HTR-8/SVneo (cell line): ENCODE measurements at regions not wholly inside any gene's neighbourhood (a gene's known extent, or its start where the extent isn't known, plus 50 kb on each side); places are given as distances from the start of the nearest gene placed in this dataset.
A peak's percentile ranks its signal among the peaks of the same experiment; 100 is the strongest.

Experiments
- DNase-seq: peaks from one replicate; pipeline ENCODE4 v3.0.0; 2011; ENCODE audit warnings: low spot score, mixed read lengths; ENCODE audit not compliant: insufficient read length
- FAIRE-seq: peaks from 2 replicates; lab custom pipeline; 2011; peaks lifted over from hg19 to GRCh38; lab: Jason Lieb, UNC

- no peak for DNase-seq
- no peak for FAIRE-seq
Measured at GRCh38 chr5:61621202-61621650, 289.2 kb downstream of the ZSWIM6 start.

- FAIRE-seq = no peak
- no peak for DNase-seq
Measured at GRCh38 chr5:61622156-61622555, 290.1 kb downstream of the ZSWIM6 start.

GRCh38 chr5:61623401-61624069 lies 291.5 kb downstream of the ZSWIM6 start:
- no peak for FAIRE-seq
- DNase-seq = no peak

GRCh38 chr5:61624553-61625136 lies 292.6 kb downstream of the ZSWIM6 start:
- no peak for FAIRE-seq
- no peak for DNase-seq

GRCh38 chr5:61625137-61625561 lies 293.1 kb downstream of the ZSWIM6 start:
- FAIRE-seq (no peak), DNase-seq (no peak)

GRCh38 chr5:61625681-61626621 lies 293.9 kb downstream of the ZSWIM6 start:
- DNase-seq (no peak), FAIRE-seq (no peak)

- no peak for DNase-seq
- FAIRE-seq = no peak
Measured at GRCh38 chr5:61626639-61627282, 294.7 kb downstream of the ZSWIM6 start.

- FAIRE-seq = no peak
- no peak for DNase-seq
Measured at GRCh38 chr5:61627531-61627930, 295.5 kb downstream of the ZSWIM6 start.

GRCh38 chr5:61630908-61631307 lies 298.9 kb downstream of the ZSWIM6 start:
- no peak for DNase-seq
- no peak for FAIRE-seq

GRCh38 chr5:61631438-61631941 lies 299.4 kb downstream of the ZSWIM6 start:
- DNase-seq (no peak), FAIRE-seq (no peak)

GRCh38 chr5:61632064-61632463 lies 300.0 kb downstream of the ZSWIM6 start:
- no peak for FAIRE-seq
- no peak for DNase-seq

- FAIRE-seq (no peak), DNase-seq (no peak)
Measured at GRCh38 chr5:61635271-61635670, 303.2 kb downstream of the ZSWIM6 start.

- no peak for FAIRE-seq
- DNase-seq = no peak
Measured at GRCh38 chr5:61637566-61637965, 305.5 kb downstream of the ZSWIM6 start.

- DNase-seq = no peak
- no peak for FAIRE-seq
Measured at GRCh38 chr5:61638476-61638875, 306.4 kb downstream of the ZSWIM6 start.

GRCh38 chr5:61640179-61641021 lies 308.3 kb downstream of the ZSWIM6 start:
- DNase-seq (no peak), FAIRE-seq (no peak)

GRCh38 chr5:61641748-61642565 lies 309.9 kb downstream of the ZSWIM6 start:
- DNase-seq (peak; percentile 32), FAIRE-seq (no peak)

GRCh38 chr5:61647672-61648071 lies 315.6 kb downstream of the ZSWIM6 start:
- FAIRE-seq (no peak), DNase-seq (no peak)

- no peak for FAIRE-seq
- no peak for DNase-seq
Measured at GRCh38 chr5:61649231-61649630, 317.2 kb downstream of the ZSWIM6 start.

- DNase-seq = no peak
- no peak for FAIRE-seq
Measured at GRCh38 chr5:61649971-61650370, 317.9 kb downstream of the ZSWIM6 start.
